BE2C (cell line): ENCODE measurements at regions not wholly inside any gene's neighbourhood (a gene's known extent, or its start where the extent isn't known, plus 50 kb on each side); places are given as distances from the start of the nearest gene placed in this dataset.

Source experiments
- DNase-seq: peaks from one replicate; pipeline ENCODE4 v3.0.0-alpha.2; 2020
- H3K27me3 ChIP-seq: fragments of 250-450 bp; sonication (Bioruptor Pico); 2 replicates; pipeline ENCODE4 v1.5.1; 2020; ENCODE audit warnings: mild to moderate bottlenecking
- H3K36me3 ChIP-seq: fragments of 250-450 bp; sonication (Bioruptor Pico); 2 replicates; pipeline ENCODE4 v1.5.1; 2020; ENCODE audit warnings: mild to moderate bottlenecking
- H3K4me1 ChIP-seq: fragments of 250-450 bp; sonication (Bioruptor Pico); 2 replicates; pipeline ENCODE4 v1.5.1; 2020
- H3K4me3 ChIP-seq: 2 replicates; pipeline ENCODE4 v1.5.1; 2011; ENCODE audit warnings: low read depth, low read length
- H3K9me3 ChIP-seq: fragments of 250-450 bp; sonication (Bioruptor Pico); 2 replicates; pipeline ENCODE4 v1.5.1; 2020
- CTCF ChIP-seq: IDR thresholded peaks from 2 replicates; pipeline ENCODE4 v1.5.1; 2012; ENCODE audit warnings: mild to moderate bottlenecking, low read depth, low read length

- peaks cover 3% of the 10 kb centered on the region; the same call in 1 of the 2 replicates for H3K27me3 ChIP-seq
- no peak for TF ChIP-seq CTCF
- no peaks in the 10 kb centered on the region for H3K4me1 ChIP-seq
- H3K36me3 ChIP-seq: no peaks in the 10 kb centered on the region
- no peak overlapping the region for H3K4me3 ChIP-seq
- no peaks in the 10 kb centered on the region for H3K9me3 ChIP-seq
- DNase-seq: no peak
These were observed 304.2 kb upstream of the IRX3 start for GRCh38 chr16:54590836-54591235.

- no peaks in the 10 kb centered on the region for H3K36me3 ChIP-seq
- TF ChIP-seq CTCF: no peak
- H3K4me1 ChIP-seq: no peaks in the 10 kb centered on the region
- DNase-seq: no peak
- peaks cover 3% of the 10 kb centered on the region; the same call in 1 of the 2 replicates for H3K27me3 ChIP-seq
- H3K9me3 ChIP-seq: no peaks in the 10 kb centered on the region
- H3K4me3 ChIP-seq: no peak overlapping the region
These were observed 302.7 kb upstream of the IRX3 start for GRCh38 chr16:54589326-54589725.

GRCh38 chr16:54588026-54588425 is 301.4 kb upstream of the IRX3 start:
- Histone ChIP-seq H3K4me3 (no peak overlapping the region), H3K27me3 (no peaks in the 10 kb centered on the region; the same call in 1 of the 2 replicates), H3K4me1 (no peaks in the 10 kb centered on the region), H3K9me3 (no peaks in the 10 kb centered on the region), H3K36me3 (no peaks in the 10 kb centered on the region)
- DNase-seq: no peak
- no peak for TF ChIP-seq CTCF

- no peak for TF ChIP-seq CTCF
- no peaks in the 10 kb centered on the region; the same call in 1 of the 2 replicates for H3K27me3 ChIP-seq
- no peak for DNase-seq
- H3K4me3 ChIP-seq: no peak overlapping the region
- H3K4me1 ChIP-seq: no peaks in the 10 kb centered on the region
- no peaks in the 10 kb centered on the region for H3K36me3 ChIP-seq
- H3K9me3 ChIP-seq: no peaks in the 10 kb centered on the region
These were observed 300.6 kb upstream of the IRX3 start for GRCh38 chr16:54587176-54587515.

GRCh38 chr16:54586474-54587175 is 300.0 kb upstream of the IRX3 start:
- no peaks in the 10 kb centered on the region for H3K36me3 ChIP-seq
- no peak for DNase-seq
- no peak for TF ChIP-seq CTCF

GRCh38 chr16:54585998-54586340 is 299.4 kb upstream of the IRX3 start:
- Histone ChIP-seq H3K4me1 (no peaks in the 10 kb centered on the region), H3K4me3 (no peak overlapping the region), H3K27me3 (no peaks in the 10 kb centered on the region; the same call in 1 of the 2 replicates), H3K36me3 (no peaks in the 10 kb centered on the region), H3K9me3 (no peaks in the 10 kb centered on the region)
- DNase-seq: no peak
- no peak for TF ChIP-seq CTCF

More at GRCh38 chr16:54586474-54587175, 300.0 kb upstream of the IRX3 start:
- no peaks in the 10 kb centered on the region; the same call in 1 of the 2 replicates for H3K27me3 ChIP-seq
- H3K4me3 ChIP-seq: no peak overlapping the region
- no peaks in the 10 kb centered on the region for H3K9me3 ChIP-seq
- no peaks in the 10 kb centered on the region for H3K4me1 ChIP-seq
